B cell (primary cell): ENCODE measurements at regions not wholly inside any gene's neighbourhood (a gene's known extent, or its start where the extent isn't known, plus 50 kb on each side); places are given as distances from the start of the nearest gene placed in this dataset.

Source experiments
- ATAC-seq: fragments of 200-7000 bp; cut with Tn5 transposase; one replicate; pipeline ENCODE4 v1.10.0; 2021; ENCODE audit warnings: low read depth, mild to moderate bottlenecking, moderate number of reproducible peaks, moderate library complexity
- CTCF ChIA-PET: fragments of 350-600 bp; sonication (Branson Sonifier 250); formaldehyde crosslinking; loops from one replicate; lab custom pipeline; 2021; ENCODE audit warnings: antibody characterized with exemption, inconsistent platforms; lab: Charles Lee
- POLR2A ChIA-PET: fragments of 350-600 bp; sonication (Branson Sonifier 250); formaldehyde crosslinking; loops from one replicate; lab custom pipeline; 2021; ENCODE audit warnings: antibody characterized with exemption; lab: Charles Lee
- DNase-seq: peaks from one replicate; pipeline ENCODE4 v3.0.0; 2013
- H2AFZ ChIP-seq: 2 replicates; pipeline ENCODE4 v1.6.1; 2012; ENCODE audit warnings: mild to moderate bottlenecking, low read depth, low read length; ENCODE audit not compliant: insufficient read depth, poor library complexity, severe bottlenecking
- H3K27ac ChIP-seq, 2 donors: 1 replicate in 1 of 2; 2 replicates in 1 of 2; pipeline ENCODE4 v1.5.1; 2012 to 2013; ENCODE audit warnings: low read length in 2 of 2, mild to moderate bottlenecking in 2 of 2, moderate library complexity in 1 of 2
- H3K27me3 ChIP-seq, 4 experiments: fragments of 200-600 bp in 1 of 4; sonication (generic) in 1 of 4; replicated peaks in 1 of 4; 1 replicate in 2 of 4; 2 replicates in 2 of 4; pipeline versions ENCODE4 v1.6.1 to v1.7.0; 2013 to 2016; ENCODE audit warnings: low read length in 3 of 4, mild to moderate bottlenecking in 2 of 4, mixed read lengths in 1 of 4, moderate library complexity in 1 of 4; ENCODE audit not compliant: insufficient read depth in 4 of 4, control insufficient read depth in 3 of 4; ENCODE audit errors: control extremely low read depth in 1 of 4
- H3K36me3 ChIP-seq, 2 experiments: replicated peaks in 1 of 2; 1 replicate in 1 of 2; 2 replicates in 1 of 2; pipeline versions ENCODE4 v1.6.1 to v1.7.1; 2013; ENCODE audit warnings: low read length in 1 of 2; ENCODE audit not compliant: insufficient read depth in 2 of 2, control insufficient read depth in 1 of 2; ENCODE audit errors: control extremely low read depth in 1 of 2, extremely low read depth in 1 of 2
- H3K4me1 ChIP-seq, 2 donors: fragments of 200-600 bp in 1 of 2; sonication (generic) in 1 of 2; 1 replicate in 1 of 2; 2 replicates in 1 of 2; pipeline versions ENCODE4 v1.5.1 to v1.6.1; 2013 to 2017; ENCODE audit warnings: low read length in 2 of 2; ENCODE audit not compliant: control insufficient read depth in 2 of 2, insufficient read depth in 2 of 2
- H3K4me2 ChIP-seq: replicated peaks from 2 replicates; pipeline ENCODE3; 2012; ENCODE audit warnings: mild to moderate bottlenecking, low read depth, low read length; ENCODE audit not compliant: poor library complexity, severe bottlenecking
- H3K4me3 ChIP-seq, 5 experiments: fragments of 200-600 bp in 1 of 5; sonication (generic) in 1 of 5; 1 replicate in 3 of 5; 2 replicates in 2 of 5; pipeline versions ENCODE4 v1.5.1 to v1.7.0; 2011 to 2016; ENCODE audit warnings: low read length in 4 of 5, mild to moderate bottlenecking in 4 of 5, low read depth in 2 of 5, control low read depth in 1 of 5, moderate library complexity in 1 of 5; ENCODE audit not compliant: insufficient read depth in 1 of 5; ENCODE audit errors: control extremely low read depth in 1 of 5, extremely low read depth in 1 of 5
- H3K79me2 ChIP-seq: fragments of 200-600 bp; sonication (generic); one replicate; pipeline ENCODE4 v1.6.0; 2016; ENCODE audit warnings: low read length; ENCODE audit not compliant: control insufficient read depth, insufficient read depth
- H3K9ac ChIP-seq: fragments of 200-600 bp; sonication (generic); 2 replicates; pipeline ENCODE4 v1.6.1; 2017; ENCODE audit warnings: mild to moderate bottlenecking, low read length, moderate library complexity
- H3K9me3 ChIP-seq, 3 donors: one replicate each; pipeline versions ENCODE4 v1.6.1 to v1.7.1; 2013; ENCODE audit warnings: low read length in 2 of 3; ENCODE audit not compliant: control insufficient read depth in 2 of 3, insufficient read depth in 1 of 3; ENCODE audit errors: control extremely low read depth in 1 of 3
- H4K20me1 ChIP-seq: 2 replicates; pipeline ENCODE4 v1.6.0; 2012; ENCODE audit warnings: mild to moderate bottlenecking, low read length; ENCODE audit not compliant: insufficient read depth, control insufficient read depth, poor library complexity, severe bottlenecking
- H3K27ac Mint-ChIP-seq: one replicate; pipeline ENCODE4 v1.8.0; 2021; ENCODE audit warnings: mixed read lengths
- H3K27me3 Mint-ChIP-seq: one replicate; pipeline ENCODE4 v1.8.0; 2021; ENCODE audit warnings: mixed read lengths
- H3K4me1 Mint-ChIP-seq: one replicate; pipeline ENCODE4 v1.8.0; 2021; ENCODE audit warnings: mixed read lengths
- H3K4me3 Mint-ChIP-seq: one replicate; pipeline ENCODE4 v1.8.0; 2021; ENCODE audit warnings: mixed read lengths
- H3K9me3 Mint-ChIP-seq: one replicate; pipeline ENCODE4 v1.8.0; 2022; ENCODE audit warnings: mixed read lengths; ENCODE audit not compliant: insufficient read depth
- EZH2 ChIP-seq: IDR thresholded peaks from 2 replicates; pipeline ENCODE4 v1.6.1; 2012; ENCODE audit warnings: borderline replicate concordance, low read depth, mild to moderate bottlenecking, moderate library complexity, low read length; ENCODE audit not compliant: insufficient read depth, poor library complexity, severe bottlenecking
- WGBS: methylation state at CpG from one replicate; pipeline ENCODE4 v1.1.5; 2013; ENCODE audit warnings: missing lambda C conversion rate; ENCODE audit not compliant: insufficient coverage; 5-methylcytosine and 5-hydroxymethylcytosine counted together
- intact Hi-C: fragments of 100-400 bp; cut with micrococcal nuclease; formaldehyde crosslinking; loops from one replicate; pipeline ENCODE4 v1.10.0; 2022
- TF ChIP-seq, protein P1 (sequence below): fragments of 200-600 bp; IDR thresholded peaks from one replicate; pipeline ENCODE4 v1.8.0; 2022; ENCODE audit warnings: antibody characterized with exemption, mild to moderate bottlenecking

DNA sequence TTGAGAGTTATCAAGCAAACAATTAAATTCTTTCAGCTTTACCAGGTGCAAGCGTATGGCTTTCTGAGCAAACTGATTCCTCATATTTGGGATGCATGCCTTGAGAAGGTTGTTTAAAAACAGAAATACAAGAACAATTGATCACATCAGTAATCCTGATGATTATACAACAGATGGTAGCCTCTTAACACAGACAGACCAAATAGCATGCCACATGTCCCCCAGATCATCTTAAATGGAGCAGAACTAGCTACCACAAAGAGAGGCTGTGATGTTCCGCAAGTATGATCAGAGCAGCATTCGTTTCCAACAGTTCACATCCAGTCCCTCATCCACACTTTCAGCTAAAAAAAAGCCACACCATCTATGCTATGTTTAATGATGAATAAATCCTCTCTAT, 246.2 kb upstream of the NRSN1 start:
- H2AFZ ChIP-seq = no peak overlapping the region
- H3K4me3 Mint-ChIP-seq = no peak overlapping the region
- no peak overlapping the region for H3K27ac Mint-ChIP-seq
- H3K27me3 Mint-ChIP-seq = no peaks in the 10 kb centered on the region
- no peak overlapping the region for H3K27ac ChIP-seq
- intact Hi-C loops = no loop called here
- no peak overlapping the region for H3K4me3 ChIP-seq
- no peaks in the 10 kb centered on the region for H3K36me3 ChIP-seq
- TF ChIP-seq, protein P1, sequence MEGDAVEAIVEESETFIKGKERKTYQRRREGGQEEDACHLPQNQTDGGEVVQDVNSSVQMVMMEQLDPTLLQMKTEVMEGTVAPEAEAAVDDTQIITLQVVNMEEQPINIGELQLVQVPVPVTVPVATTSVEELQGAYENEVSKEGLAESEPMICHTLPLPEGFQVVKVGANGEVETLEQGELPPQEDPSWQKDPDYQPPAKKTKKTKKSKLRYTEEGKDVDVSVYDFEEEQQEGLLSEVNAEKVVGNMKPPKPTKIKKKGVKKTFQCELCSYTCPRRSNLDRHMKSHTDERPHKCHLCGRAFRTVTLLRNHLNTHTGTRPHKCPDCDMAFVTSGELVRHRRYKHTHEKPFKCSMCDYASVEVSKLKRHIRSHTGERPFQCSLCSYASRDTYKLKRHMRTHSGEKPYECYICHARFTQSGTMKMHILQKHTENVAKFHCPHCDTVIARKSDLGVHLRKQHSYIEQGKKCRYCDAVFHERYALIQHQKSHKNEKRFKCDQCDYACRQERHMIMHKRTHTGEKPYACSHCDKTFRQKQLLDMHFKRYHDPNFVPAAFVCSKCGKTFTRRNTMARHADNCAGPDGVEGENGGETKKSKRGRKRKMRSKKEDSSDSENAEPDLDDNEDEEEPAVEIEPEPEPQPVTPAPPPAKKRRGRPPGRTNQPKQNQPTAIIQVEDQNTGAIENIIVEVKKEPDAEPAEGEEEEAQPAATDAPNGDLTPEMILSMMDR = no peak
- no peaks in the 10 kb centered on the region for H4K20me1 ChIP-seq
- H3K9me3 Mint-ChIP-seq = no peaks in the 10 kb centered on the region
- no peaks in the 10 kb centered on the region for H3K27me3 ChIP-seq
- no peaks in the 10 kb centered on the region for H3K4me1 ChIP-seq
- 100% methylated on average over 1 of the region's 3 CpGs for WGBS
- no peak overlapping the region for H3K4me2 ChIP-seq
- H3K9ac ChIP-seq = no peak overlapping the region
- no peak for DNase-seq
- no peaks in the 10 kb centered on the region for H3K9me3 ChIP-seq
- no peak for ATAC-seq
- POLR2A ChIA-PET = no interaction called here
- CTCF ChIA-PET = no interaction called here
- H3K79me2 ChIP-seq = no peaks in the 10 kb centered on the region
- no peaks in the 10 kb centered on the region for H3K4me1 Mint-ChIP-seq

DNA sequence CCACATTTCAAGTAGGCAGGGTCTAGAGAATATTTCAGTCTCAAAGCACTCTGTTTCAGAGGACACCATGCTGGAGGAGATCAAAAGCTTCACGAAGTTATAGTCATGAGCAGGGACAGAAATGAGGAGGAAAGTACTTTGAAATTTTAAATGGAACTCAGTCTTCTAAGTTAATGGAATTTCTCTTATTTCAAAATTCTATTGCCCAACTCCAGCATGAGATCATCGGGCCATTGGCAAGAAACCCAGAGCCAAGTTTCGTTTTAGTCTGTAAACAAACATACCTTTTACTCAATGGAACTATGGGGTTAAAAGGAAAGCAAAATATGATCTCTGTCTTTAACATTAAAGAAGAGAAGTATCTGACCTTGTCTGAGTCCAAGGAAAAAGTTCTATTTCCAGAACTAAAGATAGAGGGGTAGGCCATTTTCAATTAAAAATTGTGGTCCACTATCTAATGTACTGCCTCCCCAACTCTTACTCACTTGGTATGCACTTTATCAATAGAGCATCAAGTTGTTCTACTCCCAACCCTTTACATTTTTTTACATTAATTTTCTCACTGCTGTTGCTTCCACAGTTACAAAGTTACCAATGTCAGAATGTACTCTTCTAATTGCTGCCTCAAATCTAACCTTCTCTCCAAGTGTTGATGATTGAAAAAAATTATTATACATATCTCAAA, 235.3 kb upstream of the NRSN1 start:
- H3K79me2 ChIP-seq = no peaks in the 10 kb centered on the region
- H3K27ac ChIP-seq = no peak overlapping the region
- Mint-ChIP-seq H3K4me3 (no peak overlapping the region), H3K4me1 (no peaks in the 10 kb centered on the region), H3K9me3 (peaks cover 2% of the 10 kb centered on the region), H3K27ac (no peak overlapping the region), H3K27me3 (no peaks in the 10 kb centered on the region)
- no peaks in the 10 kb centered on the region for H3K9me3 ChIP-seq
- H3K36me3 ChIP-seq = no peaks in the 10 kb centered on the region
- no peaks in the 10 kb centered on the region for H3K4me1 ChIP-seq
- H3K9ac ChIP-seq = no peak overlapping the region
- intact Hi-C loops = no loop called here
- no peaks in the 10 kb centered on the region for H4K20me1 ChIP-seq
- no peak for ATAC-seq
- H3K27me3 ChIP-seq = no peaks in the 10 kb centered on the region
- H2AFZ ChIP-seq = no peak overlapping the region
- TF ChIP-seq, protein P1 = no peak
- no peak for TF ChIP-seq EZH2
- DNase-seq = no peak
- POLR2A ChIA-PET = no interaction called here
- H3K4me3 ChIP-seq = no peak overlapping the region
- CTCF ChIA-PET = no interaction called here
- H3K4me2 ChIP-seq = no peak overlapping the region
- WGBS = no CpG with 5 or more reads among the region's 3 CpGs
